ENCODE measurements at regions not wholly inside any gene's neighbourhood (a gene's known extent, or its start where the extent isn't known, plus 50 kb on each side); places are given as distances from the start of the nearest gene placed in this dataset.

DNA sequence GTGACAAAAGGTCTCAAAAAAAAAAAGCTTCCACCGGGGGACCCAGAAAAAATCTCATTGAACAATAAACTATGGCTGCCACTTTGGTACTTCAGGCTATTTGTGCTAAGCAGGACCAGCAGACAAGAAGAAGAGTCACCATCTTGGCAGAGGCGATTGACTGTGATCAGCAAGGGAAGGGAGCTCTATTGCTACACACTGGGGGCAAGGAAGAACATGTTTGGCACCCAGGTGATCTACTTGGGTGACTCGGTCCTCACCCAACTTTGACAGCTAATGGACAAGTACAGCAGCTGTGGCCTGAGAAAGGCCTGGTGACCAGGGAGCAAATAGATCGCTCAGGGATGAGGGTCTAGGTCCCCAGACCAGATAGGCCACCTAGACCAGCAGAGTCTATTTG lies 53.4 kb upstream of the SRP9 start:
- TF ChIP-seq, protein P1, sequence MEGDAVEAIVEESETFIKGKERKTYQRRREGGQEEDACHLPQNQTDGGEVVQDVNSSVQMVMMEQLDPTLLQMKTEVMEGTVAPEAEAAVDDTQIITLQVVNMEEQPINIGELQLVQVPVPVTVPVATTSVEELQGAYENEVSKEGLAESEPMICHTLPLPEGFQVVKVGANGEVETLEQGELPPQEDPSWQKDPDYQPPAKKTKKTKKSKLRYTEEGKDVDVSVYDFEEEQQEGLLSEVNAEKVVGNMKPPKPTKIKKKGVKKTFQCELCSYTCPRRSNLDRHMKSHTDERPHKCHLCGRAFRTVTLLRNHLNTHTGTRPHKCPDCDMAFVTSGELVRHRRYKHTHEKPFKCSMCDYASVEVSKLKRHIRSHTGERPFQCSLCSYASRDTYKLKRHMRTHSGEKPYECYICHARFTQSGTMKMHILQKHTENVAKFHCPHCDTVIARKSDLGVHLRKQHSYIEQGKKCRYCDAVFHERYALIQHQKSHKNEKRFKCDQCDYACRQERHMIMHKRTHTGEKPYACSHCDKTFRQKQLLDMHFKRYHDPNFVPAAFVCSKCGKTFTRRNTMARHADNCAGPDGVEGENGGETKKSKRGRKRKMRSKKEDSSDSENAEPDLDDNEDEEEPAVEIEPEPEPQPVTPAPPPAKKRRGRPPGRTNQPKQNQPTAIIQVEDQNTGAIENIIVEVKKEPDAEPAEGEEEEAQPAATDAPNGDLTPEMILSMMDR (IDR thresholded peaks at IDR 0.05; ENCODE audit: control insufficient read depth, extremely low read depth, insufficient read depth) = no peak
- H3K4me3 ChIP-seq (ENCODE audit: low read depth, low read length) = no peak overlapping the region
- DNase-seq (ENCODE audit: low read depth) = no peak

Data from LNCaP clone FGC (cell line).